Bone marrow (tissue), 2 donors: ENCODE measurements at regions not wholly inside any gene's neighbourhood (a gene's known extent, or its start where the extent isn't known, plus 50 kb on each side); places are given as distances from the start of the nearest gene placed in this dataset.

Experiments used
- DNase-seq, 2 donors: peaks; one replicate each; lab custom pipeline; 2025; lab: John Stamatoyannopoulos, UW

DNA sequence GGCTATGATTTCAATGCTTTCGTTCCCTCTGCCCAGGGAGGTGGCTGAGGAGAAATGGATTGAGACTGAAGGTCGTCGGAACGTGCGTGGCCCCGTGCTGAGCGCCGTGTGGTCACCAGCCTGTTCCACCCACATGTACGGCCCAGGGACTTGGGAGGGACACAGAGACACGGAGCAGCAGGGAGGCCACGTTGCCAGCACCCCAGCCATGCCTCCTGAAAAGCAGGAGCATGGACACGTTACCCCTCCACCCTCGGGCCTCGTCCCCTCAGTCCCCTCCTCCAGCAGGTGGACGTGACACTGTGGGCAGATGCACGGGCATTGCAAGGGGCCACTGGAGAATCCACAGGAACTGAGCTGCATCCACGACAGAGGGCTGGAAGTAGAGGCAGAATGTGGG lies 133.1 kb upstream of the CST7 start:
- no peak for DNase-seq

GRCh38 chr20:24816431-24816830 lies 132.6 kb upstream of the CST7 start:
- DNase-seq, result no peak

- DNase-seq, result no peak
Measured at GRCh38 chr20:24816907-24817306, 132.2 kb upstream of the CST7 start.

- no peak for DNase-seq
Measured at GRCh38 chr20:24817351-24817750, 131.7 kb upstream of the CST7 start.

GRCh38 chr20:24818056-24818455 lies 131.0 kb upstream of the CST7 start:
- DNase-seq, result no peak

- DNase-seq, result no peak
Measured at GRCh38 chr20:24819331-24819965, 129.6 kb upstream of the CST7 start.

- no peak for DNase-seq
Measured at GRCh38 chr20:24820345-24820744, 128.7 kb upstream of the CST7 start.

DNA sequence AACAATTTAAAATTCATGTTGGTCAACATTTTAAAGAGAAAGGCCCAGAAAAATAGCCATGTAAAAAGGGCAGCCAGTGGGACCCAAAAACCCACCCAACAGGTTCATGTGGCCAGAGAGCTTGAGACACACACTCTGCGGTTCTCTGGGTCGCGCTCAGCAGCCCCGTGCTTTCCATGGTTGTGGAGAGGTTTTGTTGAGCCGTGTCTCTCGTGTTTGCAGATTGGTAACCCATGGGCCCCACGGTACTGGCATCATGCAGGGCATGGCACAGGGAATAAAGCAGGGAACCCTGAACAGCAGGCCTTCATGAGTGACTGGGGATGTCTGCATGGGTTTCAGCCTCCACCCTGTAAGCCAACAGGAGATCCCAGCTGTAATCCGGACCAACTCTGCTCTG lies 127.7 kb upstream of the CST7 start:
- DNase-seq, result no peak

DNA sequence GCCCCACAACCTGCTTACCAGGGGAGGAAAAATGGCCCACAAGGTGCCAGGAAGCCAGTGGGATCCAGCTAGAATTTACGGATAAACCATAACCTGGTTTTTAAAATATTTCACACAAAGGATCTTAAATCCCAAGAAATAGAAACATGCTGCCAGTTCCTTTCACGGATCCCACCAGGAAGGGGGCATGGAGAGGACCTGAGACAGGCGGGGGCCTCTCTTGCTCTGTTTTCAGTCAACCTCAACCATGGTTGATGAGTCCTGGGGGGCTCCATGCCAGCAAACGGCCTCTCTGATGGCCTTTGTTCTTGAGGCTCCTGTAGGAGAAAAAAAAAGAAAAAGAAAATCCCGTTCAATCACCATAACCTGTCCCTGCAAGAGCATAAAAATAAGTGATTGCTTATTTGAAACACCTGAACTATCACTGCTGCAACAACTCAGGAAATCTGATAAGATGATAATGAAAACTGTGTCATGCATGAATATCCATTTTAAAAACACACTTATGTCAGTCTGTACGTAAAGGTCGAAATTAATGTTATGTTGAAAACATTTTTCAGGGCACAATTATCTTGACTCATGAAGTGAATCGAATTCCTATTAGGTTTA lies 125.8 kb upstream of the CST7 start:
- no peak for DNase-seq

DNA sequence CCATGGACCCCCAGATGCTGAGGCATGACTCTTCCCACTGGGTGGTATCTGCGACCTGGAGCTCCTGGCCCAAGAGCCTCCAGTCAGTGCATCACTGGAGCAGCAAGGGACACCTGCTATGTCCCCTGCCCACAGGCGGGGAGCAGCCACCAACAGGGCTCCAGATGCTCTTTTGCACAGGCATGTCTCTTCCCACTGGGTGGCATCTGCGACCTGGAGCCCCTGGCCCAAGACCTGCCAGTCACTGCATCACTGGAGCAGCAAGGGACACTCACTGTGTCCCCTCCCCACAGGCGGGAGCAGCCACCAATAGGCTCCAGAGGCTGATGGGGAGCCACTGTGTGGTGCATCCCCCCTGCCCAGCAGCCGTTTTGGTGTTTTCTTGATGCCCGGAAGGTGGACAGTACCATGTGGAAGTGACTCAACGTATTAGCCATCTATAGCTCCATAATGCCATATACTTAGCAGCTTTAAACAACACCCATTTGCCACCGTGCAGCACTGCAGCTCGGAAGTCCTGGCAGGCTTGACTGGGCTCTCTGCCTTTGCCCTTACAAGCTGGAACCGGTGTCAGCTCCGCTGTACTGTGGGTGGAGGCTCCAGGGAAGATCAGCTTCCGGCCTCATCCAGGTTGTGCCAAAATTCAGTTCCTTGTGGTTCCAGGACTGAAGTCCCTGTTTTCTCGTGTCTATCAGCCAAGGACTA lies 124.9 kb upstream of the CST7 start:
- DNase-seq, result no peak

GRCh38 chr20:24825591-24825990 lies 123.5 kb upstream of the CST7 start:
- no peak for DNase-seq

DNA sequence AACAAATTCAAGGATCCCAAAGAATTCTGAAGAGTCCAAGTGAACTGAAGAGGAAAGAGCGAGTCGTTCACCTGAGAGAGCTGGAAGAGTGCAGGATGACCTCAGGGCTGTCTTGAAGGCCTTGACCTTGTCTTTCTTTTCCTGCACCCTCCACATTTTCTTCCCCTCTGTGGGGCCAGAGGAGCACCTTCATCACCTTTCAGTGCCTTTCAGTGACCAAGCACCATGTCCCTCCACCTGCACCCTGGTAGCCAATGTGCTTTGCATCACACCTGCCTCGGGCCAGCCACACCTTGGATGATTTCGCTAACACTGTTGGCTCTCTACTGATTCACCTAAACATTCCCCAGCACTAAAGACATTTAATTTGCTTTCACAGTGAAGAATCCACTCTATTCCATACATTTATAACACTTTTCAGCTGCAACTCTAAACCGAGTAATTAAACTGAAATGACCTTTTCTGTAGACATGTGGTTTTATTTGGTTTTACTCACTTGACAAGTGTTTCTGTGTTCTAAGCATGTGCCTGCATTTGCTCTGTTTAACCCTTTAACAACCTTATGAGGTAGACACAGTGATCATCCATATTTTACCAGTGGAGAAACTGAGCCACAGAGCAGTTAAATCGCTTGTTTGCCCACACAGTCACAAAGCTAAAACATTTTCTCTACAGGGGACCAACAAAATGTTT lies 121.3 kb upstream of the CST7 start:
- DNase-seq, result no peak

DNA sequence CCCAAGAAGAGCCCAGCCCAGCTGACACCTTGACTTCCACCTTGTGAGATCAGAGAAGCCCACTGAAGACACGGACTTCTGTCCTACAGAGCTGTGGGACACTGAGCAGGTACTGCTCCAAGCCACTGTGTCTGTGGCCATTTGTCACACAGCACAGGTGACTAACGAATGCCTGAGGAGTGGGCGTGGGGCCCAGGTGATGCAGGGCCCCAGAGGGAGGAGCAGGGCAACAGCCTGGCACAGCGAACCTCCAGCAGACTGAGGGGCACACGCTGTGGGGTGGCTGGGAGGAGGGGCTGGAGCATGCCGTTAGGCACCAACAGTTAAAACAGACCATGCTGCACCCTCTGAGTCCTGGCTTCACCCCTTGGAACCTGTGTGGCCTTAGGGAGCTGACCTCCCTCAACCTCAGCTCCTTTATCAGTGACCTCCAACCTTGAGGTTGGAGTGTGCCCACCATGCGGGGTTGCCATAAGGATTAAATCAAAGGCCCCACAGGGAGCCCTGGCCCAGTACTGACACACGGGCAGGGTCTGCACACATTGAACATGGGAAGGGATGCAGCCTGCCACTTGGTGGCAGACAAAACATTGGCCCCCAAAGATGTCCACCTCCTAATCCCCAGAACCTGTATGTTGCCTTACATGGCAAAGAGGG lies 119.9 kb upstream of the CST7 start:
- no peak for DNase-seq

- DNase-seq, result no peak
Measured at GRCh38 chr20:24829649-24830370, 119.3 kb upstream of the CST7 start.

GRCh38 chr20:24830649-24831048 lies 118.4 kb upstream of the CST7 start:
- no peak for DNase-seq

DNA sequence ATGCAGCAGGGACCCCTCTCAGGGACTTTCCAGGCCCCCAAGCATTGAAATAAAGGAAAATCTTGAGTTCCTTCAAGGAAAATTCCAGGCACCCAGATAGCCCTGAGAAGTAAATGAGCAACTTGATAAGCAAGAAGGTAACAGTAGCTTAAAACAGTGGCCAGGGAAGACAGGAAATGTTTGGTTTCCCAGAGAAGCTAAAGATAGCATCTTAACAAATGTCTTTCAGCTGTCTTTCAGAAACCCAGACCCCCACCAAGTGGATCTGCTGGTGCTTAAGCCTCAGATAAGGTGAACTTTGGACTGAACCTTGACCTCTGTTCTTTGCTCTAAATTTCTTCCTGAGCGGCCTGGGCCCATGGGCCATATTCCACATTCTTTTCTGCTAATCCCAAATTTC lies 117.8 kb upstream of the CST7 start:
- no peak for DNase-seq

DNA sequence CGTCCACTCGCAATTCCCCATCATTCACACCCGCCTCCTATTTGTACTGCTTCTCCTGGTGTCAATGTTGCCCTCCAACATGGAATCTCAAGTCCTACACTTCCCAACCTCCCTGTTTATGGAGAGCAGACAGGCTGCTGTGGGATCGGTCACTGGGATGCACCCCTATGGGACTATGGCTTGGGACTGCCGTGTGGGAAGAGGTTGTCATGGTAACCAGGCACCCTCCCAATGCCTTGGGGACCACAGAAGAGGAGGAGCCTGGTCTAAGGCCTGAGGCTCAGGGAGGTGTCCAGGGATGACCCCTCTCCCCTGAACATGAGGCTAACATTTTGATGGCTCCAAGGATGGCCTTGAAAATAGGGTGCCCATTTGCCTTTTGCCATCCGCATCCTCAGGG lies 116.6 kb upstream of the CST7 start:
- DNase-seq, result no peak

GRCh38 chr20:24833592-24833991 lies 115.5 kb upstream of the CST7 start:
- no peak for DNase-seq

GRCh38 chr20:24834310-24834709 lies 114.8 kb upstream of the CST7 start:
- no peak for DNase-seq

DNA sequence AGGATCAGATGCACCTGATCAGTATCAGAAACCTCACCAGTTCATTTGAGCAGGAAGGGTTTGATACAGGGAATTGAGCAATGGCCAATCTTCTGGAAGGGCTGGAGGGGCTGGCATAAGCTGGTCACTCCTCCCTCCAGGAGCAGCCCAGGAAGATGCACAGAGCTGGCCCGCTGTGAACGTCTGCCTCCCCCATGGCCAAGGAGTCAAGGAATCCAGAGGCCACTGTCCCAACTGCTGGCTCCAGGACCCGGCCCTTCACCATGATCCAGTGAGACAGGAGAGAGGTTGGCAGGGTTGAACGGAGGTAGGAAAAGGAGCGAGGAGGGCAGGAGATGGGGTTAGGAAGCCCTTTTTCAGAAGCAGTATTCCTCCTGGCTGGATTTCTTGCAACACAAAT lies 113.9 kb upstream of the CST7 start:
- DNase-seq, result no peak

GRCh38 chr20:24836041-24836533 lies 113.0 kb upstream of the CST7 start:
- no peak for DNase-seq
